Transverse colon (tissue), 4 donors: ENCODE measurements at regions not wholly inside any gene's neighbourhood (a gene's known extent, or its start where the extent isn't known, plus 50 kb on each side); places are given as distances from the start of the nearest gene placed in this dataset.
A peak's percentile ranks its signal among the peaks of the same experiment; 100 is the strongest.

Experiments used
- DNase-seq: peaks from one replicate; pipeline ENCODE4 v3.0.0-alpha.2; 2019
- H3K27ac ChIP-seq, 4 donors: fragments of 200-600 bp; sonication (generic); 2 replicates each; pipeline ENCODE4 v1.5.1; 2016 to 2018; ENCODE audit warnings: inconsistent platforms in 4 of 4
- H3K27me3 ChIP-seq: fragments of 200-600 bp; sonication (generic); 2 replicates; pipeline ENCODE4 v1.5.1; 2017; ENCODE audit warnings: inconsistent platforms
- H3K36me3 ChIP-seq, 4 donors: fragments of 200-600 bp; sonication (generic); 2 replicates each; pipeline ENCODE4 v1.5.1; 2017 to 2019; ENCODE audit warnings: inconsistent platforms in 4 of 4
- H3K4me1 ChIP-seq, 4 donors: fragments of 200-600 bp; sonication (generic); 2 replicates each; pipeline ENCODE4 v1.5.1; 2017 to 2020; ENCODE audit warnings: inconsistent platforms in 4 of 4
- H3K4me3 ChIP-seq, 4 donors: fragments of 200-600 bp; sonication (generic); 1 replicate in 1 of 4; 2 replicates in 3 of 4; pipeline versions ENCODE4 v1.5.1 to v1.6.1; 2017 to 2019; ENCODE audit warnings: inconsistent platforms in 4 of 4
- H3K9me3 ChIP-seq, 2 donors: fragments of 200-600 bp; sonication (generic); 2 replicates each; pipeline ENCODE4 v1.5.1; 2017 to 2019; ENCODE audit warnings: inconsistent platforms in 2 of 2
- EP300 ChIP-seq: sonication (generic); formaldehyde crosslinking; IDR thresholded peaks from one replicate; pipeline ENCODE4 v1.6.1; 2017; ENCODE audit warnings: antibody characterized with exemption, low read depth
- POLR2A ChIP-seq: fragments of 450-650 bp; IDR thresholded peaks from one replicate; pipeline ENCODE4 v1.6.1; 2016; ENCODE audit warnings: antibody characterized with exemption, mild to moderate bottlenecking, moderate library complexity
- POLR2AphosphoS5 ChIP-seq, 3 donors: sonication (generic); formaldehyde crosslinking; IDR thresholded peaks; one replicate each; pipeline ENCODE4 v1.6.1; 2016; ENCODE audit warnings: antibody characterized with exemption in 3 of 3
- WGBS, 2 donors: methylation state at CpG; one replicate each; pipeline ENCODE4 v1.1.5; 2018; ENCODE audit warnings: low coverage in 1 of 2; 5-methylcytosine and 5-hydroxymethylcytosine counted together
- in situ Hi-C, 4 donors: fragments of 200-750 bp; cut with MboI; loops; one replicate each; pipeline versions ENCODE4 v1.15.0 to v1.15.1; 2017; ENCODE audit warnings: low sequenced_read_pairs in 3 of 4, low pct_ligation_motif_present in 1 of 4, low pct_unique_long_range_greater_than_20kb in 1 of 4
- intact Hi-C: fragments of 100-400 bp; cut with DNase I; formaldehyde crosslinking; loops from one replicate; pipeline ENCODE4 v1.15.1; 2023; ENCODE audit warnings: low total_unique reads
- TF ChIP-seq, protein P1 (sequence below), 5 experiments: fragments of 200-600 bp in 3 of 5; fragments of 450-650 bp in 2 of 5; sonication (generic) in 3 of 5; IDR thresholded peaks; 1 replicate in 2 of 5; 2 replicates in 3 of 5; pipeline ENCODE4 v1.5.1; 2016 to 2017; ENCODE audit warnings: antibody characterized with exemption in 5 of 5, inconsistent platforms in 3 of 5, mild to moderate bottlenecking in 2 of 5, moderate library complexity in 1 of 5

GRCh38 chr6:144359783-144360182, 74.6 kb downstream of the UTRN start:
- Histone ChIP-seq H3K27ac (no peak overlapping the region), H3K9me3 (no peaks in the 10 kb centered on the region), H3K4me1 (peaks cover 0 to 14% (median 4%) of the 10 kb centered on the region in 4 donors), H3K36me3 (no peaks in the 10 kb centered on the region), H3K4me3 (no peak overlapping the region), H3K27me3 (no peaks in the 10 kb centered on the region)
- no peak for DNase-seq
- intact Hi-C loops (no loop called here), in situ Hi-C loops (no loop called here)
- TF ChIP-seq, protein P1, sequence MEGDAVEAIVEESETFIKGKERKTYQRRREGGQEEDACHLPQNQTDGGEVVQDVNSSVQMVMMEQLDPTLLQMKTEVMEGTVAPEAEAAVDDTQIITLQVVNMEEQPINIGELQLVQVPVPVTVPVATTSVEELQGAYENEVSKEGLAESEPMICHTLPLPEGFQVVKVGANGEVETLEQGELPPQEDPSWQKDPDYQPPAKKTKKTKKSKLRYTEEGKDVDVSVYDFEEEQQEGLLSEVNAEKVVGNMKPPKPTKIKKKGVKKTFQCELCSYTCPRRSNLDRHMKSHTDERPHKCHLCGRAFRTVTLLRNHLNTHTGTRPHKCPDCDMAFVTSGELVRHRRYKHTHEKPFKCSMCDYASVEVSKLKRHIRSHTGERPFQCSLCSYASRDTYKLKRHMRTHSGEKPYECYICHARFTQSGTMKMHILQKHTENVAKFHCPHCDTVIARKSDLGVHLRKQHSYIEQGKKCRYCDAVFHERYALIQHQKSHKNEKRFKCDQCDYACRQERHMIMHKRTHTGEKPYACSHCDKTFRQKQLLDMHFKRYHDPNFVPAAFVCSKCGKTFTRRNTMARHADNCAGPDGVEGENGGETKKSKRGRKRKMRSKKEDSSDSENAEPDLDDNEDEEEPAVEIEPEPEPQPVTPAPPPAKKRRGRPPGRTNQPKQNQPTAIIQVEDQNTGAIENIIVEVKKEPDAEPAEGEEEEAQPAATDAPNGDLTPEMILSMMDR (IDR thresholded peaks at IDR 0.05), result no peak
- TF ChIP-seq POLR2AphosphoS5 (IDR thresholded peaks at IDR 0.05), result no peak
- no peak for TF ChIP-seq EP300
- TF ChIP-seq POLR2A, result no peak
- WGBS, 2 donors, result 86 to 91% methylated on average over 1 of the region's 1 CpG

GRCh38 chr6:144360401-144360800, 75.3 kb downstream of the UTRN start:
- WGBS, 2 donors, result 85% methylated on average over 4 of the region's 4 CpGs; no CpG with 5 or more reads in 1 of the 2 donors
- TF ChIP-seq POLR2AphosphoS5 (IDR thresholded peaks at IDR 0.05) (no peak), POLR2A (no peak), EP300 (no peak)
- TF ChIP-seq, protein P1 (IDR thresholded peaks at IDR 0.05), result no peak
- in situ Hi-C loops, result no loop called here
- H3K4me3 ChIP-seq, result no peak overlapping the region
- H3K9me3 ChIP-seq, result no peaks in the 10 kb centered on the region
- H3K27me3 ChIP-seq, result no peaks in the 10 kb centered on the region
- no peak overlapping the region for H3K27ac ChIP-seq
- no peaks in the 10 kb centered on the region for H3K36me3 ChIP-seq
- DNase-seq, result no peak
- H3K4me1 ChIP-seq, result peaks cover 0 to 14% (median 4%) of the 10 kb centered on the region in 4 donors
- intact Hi-C loops, result no loop called here

DNA sequence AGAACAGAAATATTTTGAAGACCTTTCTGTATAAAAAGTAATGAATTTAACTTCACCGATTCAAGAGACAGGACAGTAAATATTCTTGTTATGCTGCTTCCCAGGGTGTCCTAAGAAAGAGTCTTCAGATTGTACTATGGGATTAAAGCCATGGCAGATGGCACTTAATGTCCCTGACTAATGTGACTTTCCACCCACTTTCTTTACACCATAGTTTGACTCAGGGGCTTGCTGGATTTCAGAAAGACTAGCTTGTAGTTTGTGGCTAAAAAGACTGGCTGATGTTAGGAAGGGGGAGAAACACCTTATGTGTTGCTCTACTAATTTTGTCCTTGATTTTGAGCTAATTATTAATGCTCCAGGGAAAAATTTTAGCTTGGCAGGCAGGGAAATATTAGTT, 75.9 kb downstream of the UTRN start:
- intact Hi-C loops (no loop called here), in situ Hi-C loops (no loop called here)
- 97 to 100% methylated on average over 1 of the region's 1 CpG for WGBS, 2 donors
- H3K9me3 ChIP-seq, result no peaks in the 10 kb centered on the region
- H3K4me1 ChIP-seq, result peaks cover 0 to 14% (median 4%) of the 10 kb centered on the region in 4 donors
- H3K27ac ChIP-seq, result no peak overlapping the region
- TF ChIP-seq, protein P1 (IDR thresholded peaks at IDR 0.05), result no peak
- TF ChIP-seq EP300 (no peak), POLR2AphosphoS5 (IDR thresholded peaks at IDR 0.05) (no peak), POLR2A (no peak)
- H3K27me3 ChIP-seq, result no peaks in the 10 kb centered on the region
- H3K4me3 ChIP-seq, result no peak overlapping the region
- no peak for DNase-seq
- H3K36me3 ChIP-seq, result no peaks in the 10 kb centered on the region

DNA sequence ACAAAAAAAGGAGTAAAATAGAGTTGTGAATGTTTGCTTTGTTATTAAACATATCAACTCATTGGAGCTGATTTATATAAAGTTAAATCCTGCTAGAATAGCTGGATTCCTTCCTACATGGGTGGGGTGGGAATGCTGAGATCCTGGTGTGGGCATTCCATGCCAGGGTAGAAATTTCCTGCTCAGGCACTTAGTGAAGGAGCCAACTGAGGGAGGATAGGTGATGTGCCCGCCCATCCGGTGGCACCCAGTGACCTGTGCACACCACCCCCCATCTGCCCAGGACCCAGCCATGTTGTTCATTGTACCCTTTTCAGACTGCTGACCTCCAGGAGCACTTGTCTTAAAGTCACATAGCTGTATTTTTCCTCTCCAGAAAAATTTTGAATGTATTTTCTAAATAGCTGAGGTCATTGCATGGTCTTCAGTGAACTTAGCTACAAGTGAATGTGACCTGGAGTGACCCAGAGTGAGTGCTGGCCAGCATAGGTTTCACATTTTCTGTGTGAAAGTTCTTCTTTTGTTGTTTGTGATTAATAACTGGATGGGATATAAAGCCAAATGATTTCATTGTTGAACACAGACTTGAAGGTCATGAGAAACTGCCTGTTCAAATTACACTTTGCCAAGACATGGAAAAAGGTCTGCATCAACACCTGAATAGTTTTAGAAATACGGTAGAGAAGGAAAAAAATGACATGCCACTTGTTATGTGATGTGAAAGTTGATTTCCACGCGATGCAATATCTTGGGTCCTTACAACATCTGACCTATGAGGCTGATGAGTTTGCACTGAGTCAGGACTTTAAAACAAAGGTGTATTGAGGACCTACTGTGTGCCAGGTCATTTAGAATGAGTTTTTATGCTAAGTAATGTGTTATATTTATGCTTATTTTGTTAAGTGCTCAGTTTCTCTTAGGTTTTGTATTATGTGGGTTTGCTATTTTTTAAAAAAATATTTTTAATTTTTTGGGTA, 77.2 kb downstream of the UTRN start:
- in situ Hi-C loops (no loop called here), intact Hi-C loops (no loop called here)
- H3K9me3 ChIP-seq, result no peaks in the 10 kb centered on the region
- no peak overlapping the region for H3K4me3 ChIP-seq
- no peaks in the 10 kb centered on the region for H3K27me3 ChIP-seq
- H3K36me3 ChIP-seq, result no peaks in the 10 kb centered on the region
- peak overlapping the region in 2 of 4 donors; percentile 10 to 27 for H3K27ac ChIP-seq
- H3K4me1 ChIP-seq, result peaks cover 0 to 14% (median 4%) of the 10 kb centered on the region in 4 donors
- no peak for DNase-seq
- WGBS, 2 donors, result 83 to 84% methylated on average over 5 of the region's 5 CpGs
- TF ChIP-seq POLR2AphosphoS5 (IDR thresholded peaks at IDR 0.05) (no peak), POLR2A (no peak), EP300 (no peak)
- TF ChIP-seq, protein P1 (IDR thresholded peaks at IDR 0.05), result no peak
